Astrocyte of the spinal cord (primary cell): ENCODE measurements at regions not wholly inside any gene's neighbourhood (a gene's known extent, or its start where the extent isn't known, plus 50 kb on each side); places are given as distances from the start of the nearest gene placed in this dataset.

Experiments used
- DNase-seq: peaks from one replicate; pipeline ENCODE4 v3.0.0; 2011; ENCODE audit warnings: low read depth, low spot score
- H3K4me3 ChIP-seq: 2 replicates; pipeline ENCODE4 v1.5.1; 2011; ENCODE audit warnings: low read depth, mild to moderate bottlenecking, low read length, moderate library complexity
- CTCF ChIP-seq: IDR thresholded peaks from 2 replicates; pipeline ENCODE4 v1.5.1; 2012; ENCODE audit warnings: low read depth, mild to moderate bottlenecking, low read length, inconsistent platforms
- in situ Hi-C: cut with HindIII; loops from 2 replicates; pipeline ENCODE4 v1.10.0; 2017; ENCODE audit warnings: low sequenced_read_pairs

GRCh38 chr13:55727683-55728082 lies 1413.0 kb upstream of the PRR20A start:
- DNase-seq: no peak
- no peak overlapping the region for H3K4me3 ChIP-seq
- in situ Hi-C loops: no loop called here
- no peak for TF ChIP-seq CTCF

GRCh38 chr13:55728247-55728646 lies 1412.5 kb upstream of the PRR20A start:
- H3K4me3 ChIP-seq: no peak overlapping the region
- DNase-seq: no peak
- in situ Hi-C loops: no loop called here
- TF ChIP-seq CTCF: no peak

- DNase-seq: no peak
- TF ChIP-seq CTCF: no peak
- no peak overlapping the region for H3K4me3 ChIP-seq
- in situ Hi-C loops: no loop called here
These were observed 1394.9 kb upstream of the PRR20A start for GRCh38 chr13:55745828-55746227.

GRCh38 chr13:55761986-55762385 lies 1378.7 kb upstream of the PRR20A start:
- no peak for TF ChIP-seq CTCF
- no peak for DNase-seq
- H3K4me3 ChIP-seq: no peak overlapping the region
- in situ Hi-C loops: no loop called here

- in situ Hi-C loops: no loop called here
- no peak for DNase-seq
- H3K4me3 ChIP-seq: no peak overlapping the region
- TF ChIP-seq CTCF: no peak
These were observed 1363.1 kb upstream of the PRR20A start for GRCh38 chr13:55777612-55778011.

- H3K4me3 ChIP-seq: no peak overlapping the region
- TF ChIP-seq CTCF: no peak
- DNase-seq: no peak
- in situ Hi-C loops: no loop called here
These were observed 1356.9 kb upstream of the PRR20A start for GRCh38 chr13:55783841-55784240.

- no peak overlapping the region for H3K4me3 ChIP-seq
- TF ChIP-seq CTCF: no peak
- no peak for DNase-seq
- in situ Hi-C loops: no loop called here
These were observed 1352.2 kb upstream of the PRR20A start for GRCh38 chr13:55788548-55788947.
